Prostate gland (tissue), 2 donors: ENCODE measurements at regions not wholly inside any gene's neighbourhood (a gene's known extent, or its start where the extent isn't known, plus 50 kb on each side); places are given as distances from the start of the nearest gene placed in this dataset.

ENCODE experiments used
- DNase-seq: peaks from one replicate; pipeline ENCODE4 v3.0.0-alpha.2; 2019; ENCODE audit warnings: low spot score
- H3K27ac ChIP-seq, 2 donors: fragments of 200-600 bp; sonication (generic); 2 replicates each; pipeline ENCODE4 v1.5.1; 2017 to 2019
- H3K27me3 ChIP-seq: fragments of 200-600 bp; sonication (generic); replicated peaks from 2 replicates; pipeline ENCODE4 v1.5.1; 2019; ENCODE audit not compliant: insufficient read depth
- H3K36me3 ChIP-seq, 2 donors: fragments of 200-600 bp; sonication (generic); 1 replicate in 1 of 2; 2 replicates in 1 of 2; pipeline versions ENCODE4 v1.5.1 to v1.8.1; 2017 to 2019
- H3K4me1 ChIP-seq: fragments of 200-600 bp; sonication (generic); replicated peaks from 2 replicates; pipeline ENCODE4 v1.5.1; 2019
- H3K4me3 ChIP-seq, 2 donors: fragments of 200-600 bp; sonication (generic); 2 replicates each; pipeline ENCODE4 v1.5.1; 2017 to 2019
- H3K9me3 ChIP-seq: fragments of 200-600 bp; sonication (generic); 2 replicates; pipeline ENCODE4 v1.5.1; 2017
- CTCF ChIP-seq, 4 experiments: fragments of 200-600 bp in 2 of 4; fragments of 450-650 bp in 2 of 4; sonication (generic) in 2 of 4; IDR thresholded peaks; 1 replicate in 3 of 4; 2 replicates in 1 of 4; pipeline ENCODE4 v1.5.1; 2016 to 2019; ENCODE audit warnings: antibody characterized with exemption in 4 of 4, mild to moderate bottlenecking in 2 of 4, moderate library complexity in 2 of 4
- POLR2A ChIP-seq: fragments of 450-650 bp; IDR thresholded peaks from one replicate; pipeline ENCODE4 v1.6.1; 2016; ENCODE audit warnings: antibody characterized with exemption, mild to moderate bottlenecking
- POLR2AphosphoS5 ChIP-seq: sonication (generic); formaldehyde crosslinking; IDR thresholded peaks from one replicate; pipeline ENCODE4 v1.6.1; 2017; ENCODE audit warnings: antibody characterized with exemption
- WGBS: methylation state at CpG from one replicate; pipeline ENCODE4 v1.1.5; 2018; 5-methylcytosine and 5-hydroxymethylcytosine counted together
- intact Hi-C: fragments of 100-400 bp; cut with DNase I; formaldehyde crosslinking; loops from one replicate; pipeline ENCODE4 v1.14.2; 2022

DNA sequence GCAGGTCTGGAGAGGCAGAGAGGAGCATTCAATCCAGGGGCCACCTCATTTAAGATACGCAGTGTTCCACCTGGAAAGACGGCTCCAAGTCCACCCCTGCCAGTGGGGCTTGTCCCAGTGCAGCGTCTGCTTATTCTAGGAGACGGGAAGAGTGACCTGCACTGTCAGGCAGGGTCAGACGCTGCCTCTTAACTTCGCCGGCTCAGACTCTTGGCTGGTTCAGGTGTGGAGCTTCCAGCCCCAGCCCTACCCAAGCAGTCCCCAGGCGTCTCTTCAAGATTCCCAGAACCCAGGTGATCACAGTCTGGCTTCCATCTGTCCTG lies 208.5 kb downstream of the TFCP2L1 start:
- Histone ChIP-seq H3K36me3 (no peaks in the 10 kb centered on the region), H3K4me3 (no peak overlapping the region), H3K27ac (no peak overlapping the region), H3K27me3 (no peaks in the 10 kb centered on the region), H3K4me1 (no peaks in the 10 kb centered on the region), H3K9me3 (no peaks in the 10 kb centered on the region)
- WGBS, result 40% methylated on average over 8 of the region's 8 CpGs
- intact Hi-C loops, result loop anchor here (10.0 kb wide), 2 partner anchors 122 to 732 kb away; partner anchors contain the start of gene INHBB
- DNase-seq, result no peak
- TF ChIP-seq POLR2A, result no peak

GRCh38 chr2:121076885-121077549 lies 208.0 kb downstream of the TFCP2L1 start:
- Histone ChIP-seq H3K4me1 (no peaks in the 10 kb centered on the region), H3K27me3 (no peaks in the 10 kb centered on the region), H3K27ac (no peak overlapping the region), H3K36me3 (no peaks in the 10 kb centered on the region), H3K9me3 (no peaks in the 10 kb centered on the region), H3K4me3 (no peak overlapping the region)
- WGBS, result 47% methylated on average over 26 of the region's 26 CpGs
- peak; percentile 58 to 85 (median 66) for TF ChIP-seq CTCF (IDR thresholded peaks at IDR 0.05)
- no peak for TF ChIP-seq POLR2A
- DNase-seq, result peak; percentile 46
- intact Hi-C loops, result loop anchor here (10.0 kb wide), 2 partner anchors 122 to 732 kb away; partner anchors contain the start of gene INHBB

DNA sequence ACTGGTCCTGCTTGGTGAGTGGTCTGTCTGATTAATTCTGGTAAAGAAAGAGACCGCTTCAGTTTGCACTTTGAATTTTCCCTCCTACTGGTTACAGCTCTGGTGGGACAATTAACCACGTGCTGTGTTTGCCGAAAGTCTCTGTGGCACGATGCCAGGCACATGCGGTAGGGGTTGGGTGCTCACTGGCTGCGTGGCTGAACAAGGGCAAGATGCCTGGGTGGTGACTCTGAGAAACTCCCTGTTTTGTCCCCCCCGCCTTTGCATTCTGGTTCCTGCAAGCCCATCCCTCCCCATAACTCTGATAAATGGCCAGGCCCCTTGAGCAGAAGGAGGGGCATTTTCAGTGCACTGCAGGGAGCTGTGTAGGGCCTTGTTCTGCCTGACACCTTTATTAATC lies 206.1 kb downstream of the TFCP2L1 start:
- no peaks in the 10 kb centered on the region for H3K36me3 ChIP-seq
- DNase-seq, result no peak
- intact Hi-C loops, result loop anchor here (10.0 kb wide), 2 partner anchors 124 to 734 kb away; partner anchors contain the start of gene INHBB
- H3K27me3 ChIP-seq, result no peaks in the 10 kb centered on the region
- TF ChIP-seq POLR2AphosphoS5, result no peak
- no peak for TF ChIP-seq CTCF (IDR thresholded peaks at IDR 0.05)
- no peak for TF ChIP-seq POLR2A
- H3K4me3 ChIP-seq, result no peak overlapping the region
- WGBS, result 48% methylated on average over 7 of the region's 7 CpGs
- no peaks in the 10 kb centered on the region for H3K9me3 ChIP-seq
- H3K4me1 ChIP-seq, result no peaks in the 10 kb centered on the region
- no peak overlapping the region for H3K27ac ChIP-seq

DNA sequence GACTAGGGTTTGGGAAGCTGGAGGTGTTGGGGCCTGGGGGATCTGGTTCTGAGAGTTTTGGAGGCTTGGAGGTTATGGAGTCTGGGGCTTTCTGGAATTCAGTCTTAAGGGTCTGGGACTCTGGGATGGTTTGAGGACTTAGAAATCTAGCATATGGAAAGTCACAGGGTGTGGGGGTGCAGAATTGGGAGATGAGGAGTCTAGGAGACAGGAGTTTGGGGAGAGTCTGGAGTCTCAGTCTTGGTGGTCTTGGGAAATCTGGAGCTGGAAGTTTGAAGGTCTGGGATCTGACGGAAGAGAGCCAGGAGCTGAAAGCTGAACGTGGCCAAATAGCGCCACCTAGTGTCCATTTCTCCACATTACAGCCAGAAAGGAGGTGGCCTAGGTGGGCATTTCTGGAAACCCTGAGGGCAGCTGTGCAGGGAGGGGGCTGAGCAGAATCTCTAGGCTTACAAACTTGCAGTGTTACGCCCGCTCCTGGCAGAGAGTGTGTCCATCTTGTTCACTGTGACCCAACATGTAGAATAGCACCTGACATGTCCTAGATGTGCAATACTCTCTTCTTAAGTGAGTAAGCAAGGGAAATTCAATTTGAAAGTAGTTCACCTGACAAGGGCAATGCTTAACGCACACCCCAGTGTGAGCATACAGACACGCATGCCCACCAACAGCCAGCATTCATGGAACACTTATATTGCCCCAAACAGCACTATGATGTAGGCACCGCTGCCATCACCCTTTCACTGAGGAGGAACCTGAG lies 204.8 kb downstream of the TFCP2L1 start:
- no peaks in the 10 kb centered on the region for H3K27me3 ChIP-seq
- TF ChIP-seq POLR2A (no peak), POLR2AphosphoS5 (no peak), CTCF (IDR thresholded peaks at IDR 0.05) (peak; percentile 89 to 97 (median 91))
- WGBS, result 30% methylated on average over 8 of the region's 8 CpGs
- H3K9me3 ChIP-seq, result no peaks in the 10 kb centered on the region
- H3K36me3 ChIP-seq, result no peaks in the 10 kb centered on the region
- intact Hi-C loops, result loop anchor here (1.0 kb wide), 1 partner anchor 386 kb away; no protein-coding TSS in a partner anchor
- H3K4me3 ChIP-seq, result no peak overlapping the region
- peak; percentile 46 for DNase-seq
- no peaks in the 10 kb centered on the region for H3K4me1 ChIP-seq
- no peak overlapping the region for H3K27ac ChIP-seq

- intact Hi-C loops, result no loop called here
- Histone ChIP-seq H3K36me3 (no peaks in the 10 kb centered on the region), H3K27ac (no peak overlapping the region), H3K4me3 (no peak overlapping the region), H3K9me3 (no peaks in the 10 kb centered on the region), H3K27me3 (no peaks in the 10 kb centered on the region), H3K4me1 (no peaks in the 10 kb centered on the region)
- 87% methylated on average over 8 of the region's 8 CpGs for WGBS
- TF ChIP-seq CTCF (IDR thresholded peaks at IDR 0.05) (no peak), POLR2A (no peak), POLR2AphosphoS5 (no peak)
- DNase-seq, result no peak
Measured at GRCh38 chr2:121081701-121082100, 203.3 kb downstream of the TFCP2L1 start.
